Activated CD8-positive, alpha-beta T cell treated with anti-CD3 and anti-CD28 coated beads, Interleukin-2, amount 10 ng/mL, durations not matched to agents 7 days and 5 days (primary cell): ENCODE measurements at regions not wholly inside any gene's neighbourhood (a gene's known extent, or its start where the extent isn't known, plus 50 kb on each side); places are given as distances from the start of the nearest gene placed in this dataset.

ENCODE experiments used
- ATAC-seq: fragments of 150-1000 bp; cut with Tn5 transposase; one replicate; pipeline ENCODE4 v1.10.0; 2021; ENCODE audit warnings: moderate library complexity
- CTCF ChIA-PET: fragments of 350-600 bp; sonication (Branson Sonifier 250); formaldehyde crosslinking; loops from one replicate; lab custom pipeline; 2021; ENCODE audit warnings: antibody characterized with exemption; lab: Charles Lee
- POLR2A ChIA-PET: fragments of 350-600 bp; sonication (Branson Sonifier 250); formaldehyde crosslinking; loops from one replicate; lab custom pipeline; 2021; ENCODE audit warnings: antibody characterized with exemption; lab: Charles Lee
- DNase-seq: peaks from one replicate; pipeline ENCODE4 v3.0.0-alpha.2; 2020
- H3K27ac Mint-ChIP-seq: one replicate; pipeline ENCODE4 v1.8.0; 2021; ENCODE audit warnings: mild to moderate bottlenecking, mixed read lengths
- H3K27me3 Mint-ChIP-seq: one replicate; pipeline ENCODE4 v1.8.0; 2021; ENCODE audit warnings: low read depth, mixed read lengths
- H3K36me3 Mint-ChIP-seq: one replicate; pipeline ENCODE4 v1.8.0; 2021; ENCODE audit warnings: low read depth, mixed read lengths
- H3K4me1 Mint-ChIP-seq: one replicate; pipeline ENCODE4 v1.8.0; 2021; ENCODE audit warnings: low read depth, mixed read lengths
- H3K4me3 Mint-ChIP-seq: one replicate; pipeline ENCODE4 v1.8.0; 2021; ENCODE audit warnings: mild to moderate bottlenecking, mixed read lengths
- H3K9me3 Mint-ChIP-seq: one replicate; pipeline ENCODE4 v1.8.0; 2022; ENCODE audit warnings: mixed read lengths; ENCODE audit not compliant: insufficient read depth

GRCh38 chr2:22879009-22879863 lies 505.7 kb upstream of the KLHL29 start:
- Mint-ChIP-seq H3K36me3 (no peaks in the 10 kb centered on the region), H3K4me3 (no peak overlapping the region), H3K9me3 (no peaks in the 10 kb centered on the region)

GRCh38 chr2:22880161-22880560 lies 504.8 kb upstream of the KLHL29 start:
- Mint-ChIP-seq H3K27me3 (no peaks in the 10 kb centered on the region), H3K9me3 (no peaks in the 10 kb centered on the region), H3K27ac (no peak overlapping the region), H3K4me1 (no peaks in the 10 kb centered on the region), H3K36me3 (no peaks in the 10 kb centered on the region), H3K4me3 (no peak overlapping the region)
- ATAC-seq (no peak), DNase-seq (no peak)
- ChIA-PET CTCF (no interaction called here), POLR2A (no interaction called here)

More at GRCh38 chr2:22879009-22879863, 505.7 kb upstream of the KLHL29 start:
- ChIA-PET POLR2A (no interaction called here), CTCF (no interaction called here)
- no peaks in the 10 kb centered on the region for H3K4me1 Mint-ChIP-seq
- no peaks in the 10 kb centered on the region for H3K27me3 Mint-ChIP-seq
- ATAC-seq, result no peak
- no peak for DNase-seq
- H3K27ac Mint-ChIP-seq, result no peak overlapping the region

- H3K4me1 Mint-ChIP-seq, result no peaks in the 10 kb centered on the region
- ATAC-seq (no peak), DNase-seq (no peak)
- H3K36me3 Mint-ChIP-seq, result no peaks in the 10 kb centered on the region
- H3K9me3 Mint-ChIP-seq, result no peaks in the 10 kb centered on the region
- H3K27me3 Mint-ChIP-seq, result no peaks in the 10 kb centered on the region
- H3K4me3 Mint-ChIP-seq, result no peak overlapping the region
- CTCF ChIA-PET, result no interaction called here
- POLR2A ChIA-PET, result no interaction called here
- H3K27ac Mint-ChIP-seq, result no peak overlapping the region
These were observed 503.0 kb upstream of the KLHL29 start for GRCh38 chr2:22882011-22882410.

GRCh38 chr2:22882643-22883042 lies 502.3 kb upstream of the KLHL29 start:
- no peaks in the 10 kb centered on the region for H3K27me3 Mint-ChIP-seq
- no peaks in the 10 kb centered on the region for H3K4me1 Mint-ChIP-seq
- no peaks in the 10 kb centered on the region for H3K9me3 Mint-ChIP-seq
- H3K27ac Mint-ChIP-seq, result no peak overlapping the region
- no peaks in the 10 kb centered on the region for H3K36me3 Mint-ChIP-seq
- no peak for DNase-seq
- ATAC-seq, result no peak
- ChIA-PET CTCF (no interaction called here), POLR2A (no interaction called here)
- H3K4me3 Mint-ChIP-seq, result no peak overlapping the region

GRCh38 chr2:22883054-22883453 lies 501.9 kb upstream of the KLHL29 start:
- no peaks in the 10 kb centered on the region for H3K36me3 Mint-ChIP-seq
- no peaks in the 10 kb centered on the region for H3K9me3 Mint-ChIP-seq
- no peak overlapping the region for H3K4me3 Mint-ChIP-seq
- ATAC-seq (no peak), DNase-seq (no peak)
- H3K27me3 Mint-ChIP-seq, result no peaks in the 10 kb centered on the region
- ChIA-PET POLR2A (no interaction called here), CTCF (no interaction called here)
- H3K27ac Mint-ChIP-seq, result no peak overlapping the region
- H3K4me1 Mint-ChIP-seq, result no peaks in the 10 kb centered on the region

GRCh38 chr2:22885245-22885644 lies 499.7 kb upstream of the KLHL29 start:
- ChIA-PET POLR2A (no interaction called here), CTCF (no interaction called here)
- no peaks in the 10 kb centered on the region for H3K36me3 Mint-ChIP-seq
- ATAC-seq (no peak), DNase-seq (no peak)
- no peaks in the 10 kb centered on the region for H3K4me1 Mint-ChIP-seq
- H3K4me3 Mint-ChIP-seq, result no peak overlapping the region
- H3K9me3 Mint-ChIP-seq, result no peaks in the 10 kb centered on the region
- H3K27ac Mint-ChIP-seq, result no peak overlapping the region
- no peaks in the 10 kb centered on the region for H3K27me3 Mint-ChIP-seq

- no peak for ATAC-seq
- no peak for DNase-seq
- ChIA-PET POLR2A (no interaction called here), CTCF (no interaction called here)
- H3K27me3 Mint-ChIP-seq, result no peaks in the 10 kb centered on the region
- H3K36me3 Mint-ChIP-seq, result no peaks in the 10 kb centered on the region
- H3K4me3 Mint-ChIP-seq, result no peak overlapping the region
- no peaks in the 10 kb centered on the region for H3K4me1 Mint-ChIP-seq
- no peaks in the 10 kb centered on the region for H3K9me3 Mint-ChIP-seq
- no peak overlapping the region for H3K27ac Mint-ChIP-seq
These were observed 497.6 kb upstream of the KLHL29 start for GRCh38 chr2:22887426-22887825.

- CTCF ChIA-PET, result no interaction called here
- H3K4me3 Mint-ChIP-seq, result no peak overlapping the region
These were observed 497.1 kb upstream of the KLHL29 start for GRCh38 chr2:22887845-22888244.

GRCh38 chr2:22890132-22890531 lies 494.8 kb upstream of the KLHL29 start:
- no peak for ATAC-seq
- DNase-seq, result no peak
- Mint-ChIP-seq H3K4me1 (no peaks in the 10 kb centered on the region), H3K4me3 (no peak overlapping the region), H3K27me3 (no peaks in the 10 kb centered on the region), H3K9me3 (no peaks in the 10 kb centered on the region), H3K36me3 (no peaks in the 10 kb centered on the region), H3K27ac (no peak overlapping the region)
- POLR2A ChIA-PET, result no interaction called here
- CTCF ChIA-PET, result no interaction called here

More at GRCh38 chr2:22887845-22888244, 497.1 kb upstream of the KLHL29 start:
- H3K27ac Mint-ChIP-seq, result no peak overlapping the region
- H3K36me3 Mint-ChIP-seq, result no peaks in the 10 kb centered on the region
- POLR2A ChIA-PET, result no interaction called here
- H3K4me1 Mint-ChIP-seq, result no peaks in the 10 kb centered on the region
- ATAC-seq, result no peak
- H3K9me3 Mint-ChIP-seq, result no peaks in the 10 kb centered on the region
- H3K27me3 Mint-ChIP-seq, result no peaks in the 10 kb centered on the region
- no peak for DNase-seq

- ChIA-PET POLR2A (no interaction called here), CTCF (no interaction called here)
- no peak for ATAC-seq
- no peaks in the 10 kb centered on the region for H3K27me3 Mint-ChIP-seq
- H3K36me3 Mint-ChIP-seq, result no peaks in the 10 kb centered on the region
- H3K4me3 Mint-ChIP-seq, result no peak overlapping the region
- H3K27ac Mint-ChIP-seq, result no peak overlapping the region
- H3K9me3 Mint-ChIP-seq, result no peaks in the 10 kb centered on the region
- no peaks in the 10 kb centered on the region for H3K4me1 Mint-ChIP-seq
- DNase-seq, result no peak
These were observed 491.0 kb upstream of the KLHL29 start for GRCh38 chr2:22893761-22894517.

- DNase-seq (no peak), ATAC-seq (no peak)
- Mint-ChIP-seq H3K27me3 (no peaks in the 10 kb centered on the region), H3K9me3 (no peaks in the 10 kb centered on the region), H3K4me1 (no peaks in the 10 kb centered on the region), H3K27ac (no peak overlapping the region), H3K4me3 (no peak overlapping the region), H3K36me3 (no peaks in the 10 kb centered on the region)
- POLR2A ChIA-PET, result no interaction called here
- CTCF ChIA-PET, result no interaction called here
These were observed 490.2 kb upstream of the KLHL29 start for GRCh38 chr2:22894761-22895160.

- ATAC-seq, result no peak
- POLR2A ChIA-PET, result no interaction called here
- Mint-ChIP-seq H3K4me3 (no peak overlapping the region), H3K4me1 (no peaks in the 10 kb centered on the region), H3K27me3 (no peaks in the 10 kb centered on the region), H3K36me3 (no peaks in the 10 kb centered on the region), H3K27ac (no peak overlapping the region), H3K9me3 (no peaks in the 10 kb centered on the region)
- DNase-seq, result no peak
- CTCF ChIA-PET, result no interaction called here
These were observed 487.6 kb upstream of the KLHL29 start for GRCh38 chr2:22897428-22897827.
